ENCODE measurements at regions not wholly inside any gene's neighbourhood (a gene's known extent, or its start where the extent isn't known, plus 50 kb on each side); places are given as distances from the start of the nearest gene placed in this dataset.

- TF ChIP-seq PHF8 (conservative IDR thresholded peaks at IDR 0.05; ENCODE audit: low read depth, low read length) (no peak), SP2 (IDR thresholded peaks at IDR 0.05; ENCODE audit: low read length) (no peak), ATF2 (IDR thresholded peaks at IDR 0.05; ENCODE audit: low read length) (no peak), SIRT6 (IDR thresholded peaks at IDR 0.05; ENCODE audit: low read length) (no peak), GABPA (IDR thresholded peaks at IDR 0.05; ENCODE audit: borderline replicate concordance, insufficient read depth, low read length) (no peak), ASH2L (IDR thresholded peaks at IDR 0.05; ENCODE audit: low read length) (no peak)
Measured at GRCh38 chrX:139077281-139078250, 366.0 kb upstream of the FGF13 start (continued).
